ENCODE measurements at regions not wholly inside any gene's neighbourhood (a gene's known extent, or its start where the extent isn't known, plus 50 kb on each side); places are given as distances from the start of the nearest gene placed in this dataset.

DNA sequence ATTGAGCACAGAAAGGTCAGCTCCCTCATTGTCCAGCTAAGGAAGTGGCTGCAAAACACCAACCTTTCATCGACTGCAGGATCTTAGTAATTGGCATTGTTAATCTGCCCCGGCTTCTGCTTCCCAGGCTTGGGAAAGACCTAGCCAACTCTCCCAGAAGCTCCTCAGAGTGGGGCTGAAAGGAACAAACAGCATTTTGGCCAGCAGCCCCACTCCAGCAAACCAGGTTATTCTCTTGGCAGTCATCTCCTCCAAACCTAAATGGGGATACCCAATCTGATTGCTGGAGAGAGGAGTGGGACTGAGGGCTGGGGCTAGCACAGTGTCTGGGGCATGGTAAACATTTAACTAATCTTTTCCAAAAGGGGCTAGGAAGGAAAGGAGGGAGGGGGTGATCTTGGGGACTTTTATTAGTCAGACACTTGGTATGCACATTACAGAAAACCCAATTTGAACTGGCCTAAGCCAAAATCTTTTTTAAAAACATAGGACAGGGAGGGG lies 294.4 kb downstream of the MN1 start:
- no peak for DNase-seq (ENCODE audit: low spot score)

DNA sequence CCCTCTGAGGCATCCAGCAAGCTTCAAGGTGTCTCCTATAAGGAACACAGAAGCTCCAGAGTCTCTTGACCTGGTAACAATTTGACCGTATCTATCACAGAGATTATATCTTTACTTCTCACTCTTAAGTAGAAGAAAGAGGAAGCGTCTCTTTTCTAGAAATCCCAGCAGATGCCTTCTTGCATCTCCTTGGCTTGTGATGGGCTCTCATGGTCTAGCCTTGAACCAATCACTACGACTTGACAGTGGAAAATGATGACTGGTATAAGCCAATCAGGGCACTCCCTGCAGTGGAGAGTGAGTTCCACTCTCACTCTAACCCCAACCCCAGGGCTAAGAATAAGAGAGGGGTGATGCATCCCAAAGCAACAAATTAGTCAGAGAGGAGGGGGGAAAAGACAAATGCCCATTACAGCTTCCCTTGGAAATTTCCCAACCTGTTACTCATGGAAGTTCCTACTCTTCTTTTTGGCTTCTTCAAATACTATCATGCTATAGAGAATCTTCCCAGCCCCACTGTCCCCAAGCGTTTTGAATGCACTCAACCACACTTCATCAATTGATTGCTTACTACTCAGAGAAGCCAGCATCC lies 293.5 kb downstream of the MN1 start:
- no peak for DNase-seq (ENCODE audit: low spot score)

DNA sequence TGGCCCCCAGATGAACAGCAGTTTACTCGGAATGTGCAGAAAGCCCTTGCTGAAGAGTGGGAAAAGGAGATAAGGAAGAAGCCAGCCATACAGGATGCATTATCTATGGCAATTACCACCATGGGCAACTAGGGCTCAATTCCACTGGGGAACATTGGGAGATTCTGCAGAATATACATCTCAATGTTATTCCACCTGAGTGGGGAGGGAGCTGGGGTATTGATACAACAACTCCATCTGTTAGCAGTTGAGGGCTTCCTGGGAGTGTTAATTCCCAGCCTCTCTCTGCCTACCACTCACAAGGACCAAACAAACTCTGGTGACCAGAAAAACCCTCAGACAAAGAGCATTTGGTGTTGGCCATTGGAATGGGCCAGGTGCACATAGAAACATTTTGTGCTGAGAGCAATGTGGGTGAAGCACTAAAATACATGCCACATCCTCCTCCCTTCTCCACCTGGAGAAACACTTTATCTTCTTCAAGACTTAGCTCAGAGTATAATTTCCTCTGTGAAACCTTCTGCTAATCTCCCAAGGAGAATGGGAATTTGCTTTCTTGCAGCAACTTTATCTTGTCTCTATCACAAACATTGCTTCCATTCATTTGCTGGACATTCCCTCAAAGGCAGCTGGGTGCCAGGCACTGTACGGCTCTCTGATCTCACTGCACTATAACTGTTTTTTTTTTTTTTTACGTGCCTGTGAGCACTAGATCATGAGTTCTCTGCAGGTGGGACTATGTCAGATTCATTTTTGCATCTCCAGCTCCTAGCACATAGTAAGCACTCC lies 292.2 kb downstream of the MN1 start:
- DNase-seq (ENCODE audit: low spot score) = no peak

DNA sequence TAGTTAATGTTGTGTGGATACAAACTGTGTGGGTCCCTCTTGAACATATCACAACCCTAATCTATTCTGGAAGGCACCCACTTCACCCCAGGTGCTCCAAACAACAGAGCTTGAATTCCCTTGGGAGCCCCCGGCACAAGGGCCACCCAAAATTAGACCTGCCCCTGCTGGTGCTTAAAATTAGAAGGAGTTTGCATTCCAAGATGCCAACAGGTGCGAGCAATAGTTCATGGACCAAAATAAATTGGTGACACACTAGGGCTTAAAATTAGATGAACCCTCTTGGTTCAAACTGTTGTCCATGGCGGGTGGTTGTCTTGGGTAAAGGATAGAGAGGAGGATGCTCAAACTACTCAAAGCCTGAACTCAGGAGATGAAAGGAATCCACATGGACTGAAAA lies 291.5 kb downstream of the MN1 start:
- no peak for DNase-seq (ENCODE audit: low spot score)

DNA sequence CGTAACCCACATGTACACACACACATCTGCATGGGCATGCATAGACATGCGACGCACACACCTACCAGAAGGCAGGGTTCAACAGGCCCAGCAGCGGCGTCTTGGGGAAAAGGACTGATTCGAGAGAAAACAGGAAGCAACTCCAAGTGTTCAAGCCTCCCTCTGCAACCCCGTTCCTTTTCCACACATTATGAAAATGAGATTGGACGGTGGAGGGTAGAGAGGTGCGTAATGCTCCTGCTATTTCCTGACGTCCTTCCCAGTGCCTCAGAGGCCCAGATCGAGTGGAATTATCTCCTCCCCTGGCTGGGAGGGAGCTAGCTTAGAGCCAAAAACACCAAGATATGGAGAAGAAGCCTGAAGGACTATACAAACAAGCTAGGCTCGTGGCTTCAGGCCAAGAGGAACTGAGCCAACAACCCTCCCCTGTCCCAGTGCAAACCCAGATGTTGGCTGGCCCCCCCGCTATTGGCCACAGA lies 289.2 kb downstream of the MN1 start:
- no peak for DNase-seq (ENCODE audit: low spot score)

DNA sequence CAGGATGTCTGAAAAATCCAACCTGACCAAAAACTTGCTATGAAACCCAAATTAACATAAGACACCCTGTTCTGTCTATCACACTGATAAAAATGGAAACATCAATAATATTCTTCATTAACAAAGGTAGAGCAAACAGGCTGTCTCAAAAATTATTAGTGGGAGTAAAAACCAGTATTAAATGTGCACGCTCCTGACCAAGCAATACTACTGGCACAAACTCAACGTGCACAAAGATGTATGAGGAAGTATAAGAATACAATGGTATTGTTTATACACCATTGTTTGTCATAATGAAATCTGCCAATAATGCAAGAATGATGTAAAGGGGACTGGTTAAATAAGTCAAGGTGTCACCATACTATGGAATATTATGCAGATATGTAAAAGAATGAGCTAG lies 288.5 kb downstream of the MN1 start:
- no peak for DNase-seq (ENCODE audit: low spot score)

DNA sequence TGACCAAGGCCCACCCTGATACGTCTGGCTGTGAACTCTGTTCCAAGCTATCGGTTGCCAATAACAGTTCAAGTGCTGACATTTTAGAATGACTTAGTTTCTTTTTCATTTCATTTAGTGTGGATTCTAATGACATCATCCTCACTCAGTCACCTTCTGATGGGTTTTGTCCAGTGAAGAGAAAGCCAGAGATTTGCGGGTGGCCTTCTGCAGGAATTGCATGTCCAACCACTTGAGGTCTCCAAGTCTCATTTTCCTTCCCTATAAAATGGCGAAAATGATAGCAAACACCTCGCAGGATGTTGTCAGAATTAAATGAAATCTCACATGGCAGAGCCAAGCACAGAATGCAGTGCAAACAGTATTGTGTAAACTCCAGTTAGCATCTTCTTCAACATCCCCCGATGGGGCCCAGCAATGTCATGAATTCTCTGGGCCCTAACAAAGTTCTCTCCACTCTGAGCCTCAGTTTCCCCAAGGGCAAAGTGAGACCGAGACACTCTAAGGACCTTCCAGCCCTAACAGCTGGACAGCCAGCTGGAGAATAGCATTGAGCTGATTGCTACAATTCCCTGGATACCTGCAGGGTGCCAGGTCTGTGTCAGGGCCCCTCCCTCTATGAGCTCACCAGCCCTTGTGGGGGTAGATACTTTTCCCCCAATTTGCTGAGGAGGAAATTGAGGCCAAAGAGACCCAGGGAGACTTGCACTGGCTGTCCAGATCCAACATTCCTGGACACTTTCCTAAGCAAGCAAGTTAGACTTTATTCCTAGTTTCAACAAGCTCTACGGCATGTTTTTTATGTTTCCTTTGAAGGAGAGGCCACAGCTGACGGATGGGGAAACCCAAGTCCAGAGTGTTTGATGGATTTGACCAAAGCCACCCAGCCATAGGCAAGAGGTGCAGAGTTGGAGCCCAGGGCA lies 286.7 kb downstream of the MN1 start:
- DNase-seq (ENCODE audit: low spot score) = no peak

DNA sequence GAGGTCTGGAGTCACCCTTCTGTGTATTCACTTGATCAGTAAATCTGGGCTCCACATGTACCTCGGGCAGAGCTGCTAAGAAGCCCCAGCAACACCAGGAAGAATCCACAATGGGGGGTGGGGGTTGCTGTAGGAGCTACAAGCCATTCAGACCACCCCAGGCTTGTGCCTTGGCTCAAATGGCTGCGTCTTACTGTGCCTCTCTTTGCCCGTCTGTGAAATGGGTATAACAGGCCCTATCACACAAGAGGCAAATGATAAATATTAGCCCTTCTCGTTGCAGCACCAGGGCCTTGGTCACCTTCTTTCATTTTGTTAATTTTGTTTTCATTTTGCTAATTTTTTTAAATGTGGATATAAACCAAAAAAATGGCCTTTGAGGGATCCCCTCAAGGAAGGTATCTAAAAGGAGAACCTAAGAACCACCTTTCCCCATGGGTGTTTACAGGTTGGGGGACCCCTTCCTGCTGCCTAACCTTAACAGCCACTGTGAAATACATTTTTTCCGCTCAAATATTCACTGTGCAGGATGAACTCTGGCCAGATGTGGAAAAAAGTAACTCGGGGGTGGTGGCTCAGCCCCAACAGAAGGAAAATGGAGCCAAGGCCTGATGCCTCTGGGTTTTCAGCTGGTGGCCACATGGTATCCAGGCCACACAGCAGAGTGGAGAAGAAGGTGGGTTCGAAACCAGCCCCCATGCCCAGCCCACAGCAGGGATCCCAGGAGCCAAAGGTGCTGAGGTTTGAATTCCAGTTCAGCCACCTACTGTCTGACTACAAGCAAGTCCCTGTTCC lies 284.0 kb downstream of the MN1 start:
- no peak for DNase-seq (ENCODE audit: low spot score)

DNA sequence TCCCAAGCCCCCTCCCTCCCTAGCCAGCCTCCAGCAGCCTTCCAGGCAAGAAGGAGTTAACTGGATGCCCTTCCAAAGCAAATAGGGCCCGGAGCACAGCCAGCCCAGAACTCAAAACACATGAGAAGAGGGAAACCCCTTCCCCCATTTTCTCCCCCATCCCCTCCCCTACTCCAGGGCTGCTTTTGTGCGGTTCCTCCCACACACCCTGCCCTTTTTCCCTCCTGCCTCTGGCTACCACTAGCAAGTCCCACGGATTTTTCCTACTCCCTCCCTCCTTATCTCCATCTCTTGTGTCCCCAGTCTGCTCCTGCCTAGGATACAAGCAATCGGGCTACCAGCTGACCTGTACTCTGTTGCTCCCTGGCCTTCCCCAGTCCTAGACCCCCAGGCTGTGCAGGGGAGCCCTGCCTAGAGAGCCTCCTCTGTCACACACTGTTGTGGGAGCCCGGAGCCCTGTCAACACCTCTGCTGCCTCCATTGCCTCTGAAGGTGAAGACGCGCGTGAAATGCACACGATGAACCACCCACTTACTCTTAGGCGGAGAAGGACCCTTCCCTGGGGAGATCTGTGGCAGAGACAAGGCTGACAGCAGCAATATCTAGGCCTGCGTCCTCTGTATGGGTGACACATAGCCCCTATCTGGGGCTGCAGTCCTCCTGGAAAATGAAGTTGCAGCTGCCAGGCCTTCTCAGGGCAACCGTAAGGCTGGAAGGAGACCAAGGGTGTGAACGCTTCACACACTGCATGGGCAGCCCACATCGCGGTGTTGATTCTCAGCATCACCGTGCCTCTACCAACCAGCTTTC lies 282.8 kb downstream of the MN1 start:
- no peak for DNase-seq (ENCODE audit: low spot score)

DNA sequence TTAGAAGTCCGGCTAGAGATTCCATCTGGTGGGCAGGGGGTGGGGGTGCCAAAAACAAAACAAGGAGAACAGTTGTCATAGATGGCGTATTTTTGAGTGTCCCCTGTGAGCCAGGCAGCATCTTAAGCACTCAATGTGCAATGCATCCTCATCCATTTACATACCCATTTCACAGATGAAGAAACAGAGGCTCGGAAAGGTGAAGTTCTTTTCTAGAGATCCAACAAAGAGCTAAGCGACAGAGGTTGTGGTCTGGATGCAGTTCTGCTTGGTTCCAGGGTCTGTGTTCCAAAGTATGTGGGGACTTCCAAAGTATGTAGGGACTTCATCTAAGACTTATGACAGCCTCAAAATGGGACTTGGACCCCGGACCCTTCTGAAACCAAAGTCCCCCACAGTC lies 277.8 kb downstream of the MN1 start:
- DNase-seq (ENCODE audit: low spot score) = no peak

DNA sequence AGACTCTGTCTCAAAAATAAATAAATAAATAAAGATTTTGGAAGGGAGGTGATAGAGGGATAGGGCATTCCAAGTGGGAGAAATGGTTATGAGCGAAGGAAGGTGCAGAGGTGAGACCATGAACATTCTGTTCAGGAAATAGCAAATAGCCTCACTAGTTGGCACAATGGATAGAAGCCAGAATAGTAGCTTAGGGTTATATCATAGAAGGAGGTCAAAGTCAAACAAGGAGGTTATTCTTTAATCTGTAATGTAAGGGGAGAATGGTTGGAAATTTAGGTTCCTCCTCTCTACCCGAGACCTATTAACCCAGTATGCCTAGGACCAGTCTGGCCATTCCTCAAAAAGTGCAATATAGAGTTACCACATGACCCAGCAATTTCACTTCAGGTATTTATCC lies 275.8 kb downstream of the MN1 start:
- DNase-seq (ENCODE audit: low spot score) = no peak

DNA sequence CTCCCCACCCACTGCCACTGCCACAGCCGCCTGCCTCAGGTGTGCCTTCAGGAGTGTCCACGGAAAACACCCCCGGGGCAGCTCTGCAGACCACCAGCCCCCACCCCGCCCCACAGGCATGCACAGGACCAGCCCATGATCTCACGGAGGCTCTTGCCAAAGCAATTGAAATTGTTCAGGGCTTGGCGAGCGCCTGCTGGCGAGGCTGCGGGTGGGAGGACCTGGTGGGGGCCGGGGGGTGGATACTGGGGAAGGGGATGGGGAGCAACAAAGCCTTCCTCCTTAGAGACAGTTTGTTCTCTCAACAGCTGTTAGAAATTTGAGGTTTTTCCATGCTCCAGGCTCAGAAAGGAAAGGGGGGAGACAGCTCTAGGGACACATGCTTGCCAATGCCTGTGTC lies 274.7 kb downstream of the MN1 start:
- no peak for DNase-seq (ENCODE audit: low spot score)

DNA sequence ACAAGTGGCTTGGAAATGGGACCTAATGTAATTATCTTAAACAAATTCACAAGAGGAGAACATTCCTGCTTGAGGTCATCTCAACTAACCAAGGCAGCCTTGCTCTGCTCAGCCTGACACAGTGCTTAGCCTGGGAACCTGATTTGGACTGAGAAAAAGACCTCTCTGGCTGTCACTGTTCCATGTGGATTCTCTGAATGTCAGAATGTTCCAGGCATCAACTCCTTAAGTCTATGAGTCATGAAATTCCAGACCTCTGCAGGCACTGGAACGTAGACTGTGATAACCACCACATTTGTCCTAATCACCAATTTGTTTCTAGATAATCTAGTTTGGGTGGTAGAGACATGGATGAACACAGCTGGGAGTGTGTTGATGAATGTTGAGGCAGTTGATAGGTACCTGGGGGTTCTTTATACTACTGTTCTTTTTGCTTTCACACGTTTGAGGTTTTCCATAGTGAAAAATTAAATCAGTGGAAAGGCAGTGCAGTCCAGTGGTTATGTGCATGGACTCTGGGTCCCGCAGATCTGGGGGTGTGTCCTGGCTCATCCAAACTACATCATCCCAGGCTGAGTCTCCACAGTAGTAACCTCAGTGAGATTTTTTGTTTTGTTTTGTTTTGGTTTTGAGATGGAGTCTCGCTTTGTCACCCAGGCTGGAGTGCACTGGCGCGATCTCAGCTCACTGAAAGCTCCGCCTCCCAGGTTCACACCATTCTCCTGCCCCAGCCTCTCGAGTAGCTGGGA lies 269.6 kb downstream of the MN1 start:
- peak; percentile 32 for DNase-seq (ENCODE audit: low spot score)

DNA sequence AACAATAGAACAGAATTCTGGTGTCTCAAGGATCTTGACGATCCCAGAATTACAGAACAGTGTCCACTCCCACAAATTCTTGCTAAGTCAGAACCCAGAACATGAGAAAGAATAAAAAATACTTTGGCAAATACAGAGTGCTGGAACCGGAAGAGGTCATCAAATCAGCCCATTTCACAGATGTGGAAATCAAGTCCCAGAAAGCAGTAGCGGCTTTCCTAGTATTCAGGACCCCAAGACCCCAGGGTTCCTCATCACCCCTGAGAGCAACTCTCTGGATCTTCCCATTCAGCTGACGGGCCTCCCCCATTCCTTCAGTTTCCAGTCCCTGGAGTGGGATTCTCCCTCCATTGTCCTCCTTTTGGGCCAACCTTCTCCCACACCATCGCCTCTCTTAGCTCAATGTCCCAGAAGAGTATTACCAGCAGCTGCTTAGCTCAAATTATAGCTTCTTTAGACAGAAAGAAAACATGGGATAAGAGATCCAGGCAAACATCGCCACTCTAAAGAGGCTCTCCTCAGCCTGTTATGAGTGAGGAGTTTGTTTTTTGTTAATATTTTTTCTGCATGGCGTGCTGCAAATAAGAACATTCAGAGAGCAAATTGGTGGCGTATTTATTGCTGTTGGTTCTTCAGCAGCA lies 268.3 kb downstream of the MN1 start:
- DNase-seq (ENCODE audit: low spot score) = no peak

DNA sequence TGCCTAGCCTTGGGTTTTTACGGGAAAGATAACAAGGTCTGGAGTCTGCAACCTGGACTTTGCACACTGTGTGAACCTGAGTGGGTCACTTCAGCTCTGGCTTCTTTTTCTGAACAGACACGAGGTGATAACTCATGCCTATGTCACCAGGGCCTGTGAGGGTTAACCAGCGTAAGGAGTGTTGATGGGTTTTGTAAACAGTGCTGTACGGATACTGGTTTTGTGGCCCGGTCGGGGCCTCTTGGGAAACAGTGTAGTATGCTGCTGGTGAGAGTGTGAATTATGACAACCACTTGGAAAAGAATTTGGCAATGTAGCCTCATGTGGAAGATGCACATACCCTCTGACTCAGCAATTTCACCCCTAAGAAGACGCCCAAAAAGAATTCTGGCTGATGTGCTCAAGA lies 266.8 kb downstream of the MN1 start:
- DNase-seq (ENCODE audit: low spot score) = no peak

DNA sequence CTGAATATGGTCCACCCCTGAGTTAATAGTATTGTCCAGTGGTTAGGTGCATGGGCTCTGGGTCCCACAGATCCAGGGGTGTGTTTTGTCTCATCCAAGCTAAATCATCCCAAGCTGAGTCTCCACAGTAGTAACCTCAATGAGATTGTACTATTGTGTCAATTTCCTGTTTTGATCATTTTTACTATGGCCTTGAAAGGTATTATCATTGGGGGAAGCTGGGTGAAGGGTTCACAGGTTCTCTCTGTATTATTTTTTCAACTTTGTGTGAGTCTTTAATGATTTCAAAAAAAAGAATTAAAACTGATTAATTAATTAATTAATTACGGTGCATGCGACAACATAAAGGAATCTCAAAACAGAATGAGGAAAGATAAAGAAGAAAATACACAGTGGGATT lies 266.1 kb downstream of the MN1 start:
- no peak for DNase-seq (ENCODE audit: low spot score)

DNA sequence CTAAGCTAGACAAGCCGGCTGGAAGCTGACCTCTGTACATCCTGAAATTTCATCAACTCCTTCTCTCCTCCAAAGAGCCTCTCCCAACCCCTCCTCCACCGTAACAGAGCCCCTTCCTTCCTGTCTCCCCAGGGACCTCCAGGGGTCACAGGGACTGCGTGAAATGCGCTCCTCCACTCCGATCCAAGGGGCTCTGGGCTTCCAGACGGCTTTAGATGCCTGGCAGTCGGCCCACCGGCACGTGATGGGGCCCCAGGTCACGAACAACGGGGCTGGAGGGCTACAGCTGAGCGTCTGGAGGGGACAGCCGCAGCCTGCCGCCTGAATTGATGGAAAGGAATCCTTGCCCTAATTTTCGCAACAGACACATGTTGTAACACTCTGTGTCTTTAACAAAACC lies 264.1 kb downstream of the MN1 start:
- no peak for DNase-seq (ENCODE audit: low spot score)

DNA sequence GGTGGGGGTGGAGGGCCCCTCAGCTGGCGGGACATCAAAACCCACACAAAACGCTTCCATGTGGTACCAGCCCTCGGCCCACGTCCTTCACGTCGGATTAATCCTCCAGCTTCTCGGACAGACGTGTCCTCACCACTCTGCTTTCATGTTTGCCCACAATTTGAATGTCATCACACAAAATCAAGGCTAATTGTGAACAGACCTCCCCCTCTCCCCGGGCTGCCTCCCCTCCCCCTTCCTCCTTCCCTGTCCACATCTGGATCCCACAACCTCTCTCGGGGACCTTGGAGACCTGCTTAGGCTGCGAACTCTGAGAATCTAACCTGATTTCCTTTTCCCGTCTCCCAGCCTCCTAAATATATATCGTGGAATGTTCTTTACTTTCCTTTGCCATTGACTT lies 262.9 kb downstream of the MN1 start:
- no peak for DNase-seq (ENCODE audit: low spot score)

DNA sequence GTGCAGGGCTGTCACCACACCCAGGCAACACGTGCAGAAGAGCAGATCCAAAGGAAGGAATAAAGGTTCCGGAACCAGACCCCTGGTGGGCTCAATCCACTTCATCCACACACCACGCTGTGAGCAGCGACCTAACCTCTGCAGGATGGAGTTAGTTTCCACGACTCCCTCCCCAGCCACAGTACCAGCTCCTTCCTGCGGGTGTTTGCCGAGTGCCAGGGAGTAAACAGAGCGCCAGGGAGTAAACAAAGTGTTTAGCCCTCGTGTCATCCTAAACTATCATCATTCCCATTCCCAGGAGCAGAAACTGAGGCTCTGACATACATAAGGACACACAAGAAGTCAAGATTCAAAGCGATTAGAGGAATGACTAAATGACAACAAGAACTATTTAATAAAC lies 261.3 kb downstream of the MN1 start:
- no peak for DNase-seq (ENCODE audit: low spot score)

Data from SW480 (cell line).